ENCODE measurements at regions not wholly inside any gene's neighbourhood (a gene's known extent, or its start where the extent isn't known, plus 50 kb on each side); places are given as distances from the start of the nearest gene placed in this dataset.

GRCh38 chr6:119506631-119507174 is 157.1 kb upstream of the MAN1A1 start:
- H2BK20ac ChIP-seq (ENCODE audit: low read length), result no peak overlapping the region
- H3K23ac ChIP-seq (ENCODE audit: insufficient read length), result no peak overlapping the region
- no peaks in the 10 kb centered on the region for H3K27me3 ChIP-seq (replicated peaks in 1 of 4; ENCODE audit: control insufficient read depth in 3 of 4, extremely low read depth in 1 of 4, insufficient read depth in 3 of 4, low read length in 3 of 4)
- H3K14ac ChIP-seq (ENCODE audit: insufficient read length), result no peak overlapping the region
- no peaks in the 10 kb centered on the region for H3K79me1 ChIP-seq (ENCODE audit: low read depth, low read length)
- H3K9ac ChIP-seq (replicated peaks in 1 of 4; ENCODE audit: extremely low read depth in 1 of 4, low read depth in 3 of 4, low read length in 3 of 4), result no peak overlapping the region
- H3K27ac ChIP-seq (ENCODE audit: low read depth, low read length), result no peak overlapping the region
- H3K4me2 ChIP-seq (ENCODE audit: insufficient read depth in 1 of 2, low read depth in 2 of 2, low read length in 2 of 2), result no peak overlapping the region
- no peak overlapping the region for H3K4ac ChIP-seq (replicated peaks; ENCODE audit: insufficient read length, low read depth, low read length)
- no peak overlapping the region for H2AK5ac ChIP-seq (ENCODE audit: low read depth, low read length)
- no peak overlapping the region for H3K56ac ChIP-seq (replicated peaks; ENCODE audit: insufficient read length, low read depth, low read length)
- H4K5ac ChIP-seq (ENCODE audit: insufficient read length, low read depth, low read length), result no peak overlapping the region
- no peak overlapping the region for H4K91ac ChIP-seq (replicated peaks; ENCODE audit: insufficient read length, low read length)
- H2AFZ ChIP-seq (ENCODE audit: low read length), result no peak overlapping the region
- no peaks in the 10 kb centered on the region; a peak in 1 of 7 replicates for H3K4me1 ChIP-seq (replicated peaks in 1 of 4; ENCODE audit: control insufficient read depth in 3 of 4, insufficient read depth in 4 of 4, low read length in 3 of 4)
- H3K23me2 ChIP-seq (ENCODE audit: low read depth, low read length), result no peaks in the 10 kb centered on the region
- H3K79me2 ChIP-seq (ENCODE audit: control insufficient read depth in 1 of 2, insufficient read depth in 2 of 2, low read length in 2 of 2), result no peaks in the 10 kb centered on the region
- H3K18ac ChIP-seq (ENCODE audit: extremely low read depth, low read length), result no peak overlapping the region
- ChIA-PET CTCF (ENCODE audit: partially characterized antibody) (no interaction called here), POLR2A (ENCODE audit: partially characterized antibody) (no interaction called here)
- no peaks in the 10 kb centered on the region for H3K9me3 ChIP-seq (ENCODE audit: insufficient read depth in 2 of 2, low read depth in 1 of 2, low read length in 1 of 2)
- no peak overlapping the region for H2BK5ac ChIP-seq (ENCODE audit: low read depth, low read length)
- no peak overlapping the region for H4K8ac ChIP-seq (ENCODE audit: extremely low read depth, insufficient read depth, low read length)
- no peak overlapping the region for H2BK120ac ChIP-seq (replicated peaks; ENCODE audit: low read depth, low read length)
- FAIRE-seq (no peak), DNase-seq (ENCODE audit: low read depth in 1 of 2, low spot score in 2 of 2) (no peak)
- H3K36me3 ChIP-seq (ENCODE audit: control insufficient read depth in 2 of 4, insufficient read depth in 4 of 4, low read length in 3 of 4), result no peaks in the 10 kb centered on the region
- no peaks in the 10 kb centered on the region for H4K20me1 ChIP-seq (replicated peaks in 1 of 2; ENCODE audit: control insufficient read depth in 1 of 2, insufficient read depth in 2 of 2, low read length in 2 of 2)
- H2BK12ac ChIP-seq (ENCODE audit: low read depth, low read length), result no peak overlapping the region
- H3K4me3 ChIP-seq (ENCODE audit: extremely low read depth in 1 of 4, insufficient read depth in 2 of 4, low read depth in 3 of 4, low read length in 4 of 4), result no peak overlapping the region
- H2BK15ac ChIP-seq (ENCODE audit: low read length), result no peak overlapping the region
- TF ChIP-seq TBP (IDR thresholded peaks at IDR 0.05; ENCODE audit: low read depth, low read length) (no peak), SAP30 (IDR thresholded peaks at IDR 0.05; ENCODE audit: insufficient read depth, insufficient replicate concordance, low read length) (no peak), RAD21 (IDR thresholded peaks at IDR 0.05 in 1 of 2, conservative IDR thresholded peaks at IDR 0.05 in 1 of 2; ENCODE audit: low read depth in 2 of 2, low read length in 2 of 2) (no peak), SIX5 (IDR thresholded peaks at IDR 0.05; ENCODE audit: low read depth, low read length) (no peak), RBBP5 (IDR thresholded peaks at IDR 0.05; ENCODE audit: borderline replicate concordance, low read depth, low read length) (no peak), TAF7 (optimal IDR thresholded peaks at IDR 0.05; ENCODE audit: borderline replicate concordance, low read depth, low read length) (no peak), JUND (IDR thresholded peaks at IDR 0.05; ENCODE audit: low read length) (no peak), POLR2AphosphoS5 (IDR thresholded peaks at IDR 0.05; ENCODE audit: low read depth, low read length) (no peak), BCL11A (IDR thresholded peaks at IDR 0.05; ENCODE audit: low read depth in 2 of 2, low read length in 2 of 2) (no peak), ZNF274 (IDR thresholded peaks at IDR 0.05; ENCODE audit: borderline replicate concordance, extremely low read depth, low read length) (no peak), TCF12 (IDR thresholded peaks at IDR 0.05; ENCODE audit: low read depth, low read length) (no peak), PHF8 (conservative IDR thresholded peaks at IDR 0.05; ENCODE audit: low read depth, low read length) (no peak), RFX5 (IDR thresholded peaks at IDR 0.05; ENCODE audit: borderline replicate concordance, low read depth, low read length) (no peak), SRF (IDR thresholded peaks at IDR 0.05; ENCODE audit: low read depth, low read length) (no peak)
